ENCODE measurements at regions not wholly inside any gene's neighbourhood (a gene's known extent, or its start where the extent isn't known, plus 50 kb on each side); places are given as distances from the start of the nearest gene placed in this dataset.

DNA sequence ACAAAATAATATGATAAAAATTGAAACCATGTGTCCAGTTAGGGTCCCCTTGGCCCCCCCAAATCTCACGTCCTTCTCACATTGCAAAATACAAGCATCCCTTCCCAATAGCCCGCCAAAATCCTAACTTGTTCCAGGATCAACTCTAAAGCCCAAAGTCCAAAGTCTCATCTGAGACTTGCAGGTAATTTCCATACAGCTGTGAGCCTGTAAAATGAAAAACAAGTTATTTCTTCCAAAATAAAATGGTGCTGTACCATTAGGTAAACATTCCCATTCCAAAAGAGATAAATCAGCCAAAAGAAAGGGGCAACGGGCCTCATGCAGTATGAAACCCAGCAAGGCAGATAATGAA lies 51.0 kb upstream of the COBL start:
- TF ChIP-seq POLR2AphosphoS5 (IDR thresholded peaks at IDR 0.05; ENCODE audit: low read depth, low read length) (no peak), PHF8 (conservative IDR thresholded peaks at IDR 0.05; ENCODE audit: low read depth, low read length) (no peak), ZNF274 (IDR thresholded peaks at IDR 0.05; ENCODE audit: borderline replicate concordance, extremely low read depth, low read length) (no peak), RAD21 (IDR thresholded peaks at IDR 0.05 in 1 of 2, conservative IDR thresholded peaks at IDR 0.05 in 1 of 2; ENCODE audit: low read depth in 2 of 2, low read length in 2 of 2) (no peak), GTF2F1 (IDR thresholded peaks at IDR 0.05; ENCODE audit: borderline replicate concordance, low read depth, low read length) (no peak), GABPA (IDR thresholded peaks at IDR 0.05; ENCODE audit: borderline replicate concordance, insufficient read depth, low read length) (no peak), EP300 (IDR thresholded peaks at IDR 0.05; ENCODE audit: borderline replicate concordance in 1 of 2, low read depth in 2 of 2, low read length in 2 of 2) (no peak), POLR2A (IDR thresholded peaks at IDR 0.05; ENCODE audit: control extremely low read depth in 1 of 2, low read depth in 2 of 2, low read length in 2 of 2) (no peak), EGR1 (IDR thresholded peaks at IDR 0.05; ENCODE audit: borderline replicate concordance, low read depth, low read length) (no peak), RXRA (IDR thresholded peaks at IDR 0.05; ENCODE audit: insufficient read depth, low read depth, low read length) (no peak), CEBPB (IDR thresholded peaks at IDR 0.05; ENCODE audit: low read depth, low read length) (no peak), EZH2 (IDR thresholded peaks at IDR 0.05; ENCODE audit: low read depth, low read length, severe bottlenecking) (no peak), SP1 (IDR thresholded peaks at IDR 0.05; ENCODE audit: low read depth, low read length) (no peak)
- TF ChIP-seq, protein P1, sequence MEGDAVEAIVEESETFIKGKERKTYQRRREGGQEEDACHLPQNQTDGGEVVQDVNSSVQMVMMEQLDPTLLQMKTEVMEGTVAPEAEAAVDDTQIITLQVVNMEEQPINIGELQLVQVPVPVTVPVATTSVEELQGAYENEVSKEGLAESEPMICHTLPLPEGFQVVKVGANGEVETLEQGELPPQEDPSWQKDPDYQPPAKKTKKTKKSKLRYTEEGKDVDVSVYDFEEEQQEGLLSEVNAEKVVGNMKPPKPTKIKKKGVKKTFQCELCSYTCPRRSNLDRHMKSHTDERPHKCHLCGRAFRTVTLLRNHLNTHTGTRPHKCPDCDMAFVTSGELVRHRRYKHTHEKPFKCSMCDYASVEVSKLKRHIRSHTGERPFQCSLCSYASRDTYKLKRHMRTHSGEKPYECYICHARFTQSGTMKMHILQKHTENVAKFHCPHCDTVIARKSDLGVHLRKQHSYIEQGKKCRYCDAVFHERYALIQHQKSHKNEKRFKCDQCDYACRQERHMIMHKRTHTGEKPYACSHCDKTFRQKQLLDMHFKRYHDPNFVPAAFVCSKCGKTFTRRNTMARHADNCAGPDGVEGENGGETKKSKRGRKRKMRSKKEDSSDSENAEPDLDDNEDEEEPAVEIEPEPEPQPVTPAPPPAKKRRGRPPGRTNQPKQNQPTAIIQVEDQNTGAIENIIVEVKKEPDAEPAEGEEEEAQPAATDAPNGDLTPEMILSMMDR (IDR thresholded peaks at IDR 0.05; ENCODE audit: control extremely low read depth in 1 of 3, insufficient read depth in 1 of 3, low read depth in 1 of 3, low read length in 3 of 3), result no peak

All from H1 (cell line).